ENCODE measurements at regions not wholly inside any gene's neighbourhood (a gene's known extent, or its start where the extent isn't known, plus 50 kb on each side); places are given as distances from the start of the nearest gene placed in this dataset.

GRCh38 chr4:102151696-102152095 lies 193.6 kb downstream of the SLC39A8 start:
- TF ChIP-seq CTCF (IDR thresholded peaks at IDR 0.05; ENCODE audit: low read depth, low read length) = no peak
- in situ Hi-C loops (cut with HindIII; ENCODE audit: low sequenced_read_pairs) = no loop called here

GRCh38 chr4:102143433-102143832 lies 201.8 kb downstream of the SLC39A8 start:
- no peak for DNase-seq (ENCODE audit: low read depth, low spot score)
- in situ Hi-C loops (cut with HindIII; ENCODE audit: low sequenced_read_pairs) = no loop called here

More at GRCh38 chr4:102151696-102152095, 193.6 kb downstream of the SLC39A8 start:
- no peak overlapping the region for H3K4me3 ChIP-seq (ENCODE audit: low read depth, low read length)
- DNase-seq (ENCODE audit: low read depth, low spot score) = no peak

GRCh38 chr4:102141842-102142241 lies 203.4 kb downstream of the SLC39A8 start:
- in situ Hi-C loops (cut with HindIII; ENCODE audit: low sequenced_read_pairs) = no loop called here
- TF ChIP-seq CTCF (IDR thresholded peaks at IDR 0.05; ENCODE audit: low read depth, low read length) = no peak
- no peak for DNase-seq (ENCODE audit: low read depth, low spot score)
- H3K4me3 ChIP-seq (ENCODE audit: low read depth, low read length) = no peak overlapping the region

More at GRCh38 chr4:102143433-102143832, 201.8 kb downstream of the SLC39A8 start:
- no peak overlapping the region for H3K4me3 ChIP-seq (ENCODE audit: low read depth, low read length)
- TF ChIP-seq CTCF (IDR thresholded peaks at IDR 0.05; ENCODE audit: low read depth, low read length) = no peak

GRCh38 chr4:102139932-102140331 lies 205.3 kb downstream of the SLC39A8 start:
- in situ Hi-C loops (cut with HindIII; ENCODE audit: low sequenced_read_pairs) = no loop called here

GRCh38 chr4:102139132-102139573 lies 206.1 kb downstream of the SLC39A8 start:
- H3K4me3 ChIP-seq (ENCODE audit: low read depth, low read length) = no peak overlapping the region
- no peak for TF ChIP-seq CTCF (IDR thresholded peaks at IDR 0.05; ENCODE audit: low read depth, low read length)
- in situ Hi-C loops (cut with HindIII; ENCODE audit: low sequenced_read_pairs) = no loop called here
- peak; percentile 93 for DNase-seq (ENCODE audit: low read depth, low spot score)

More at GRCh38 chr4:102139932-102140331, 205.3 kb downstream of the SLC39A8 start:
- no peak overlapping the region for H3K4me3 ChIP-seq (ENCODE audit: low read depth, low read length)
- TF ChIP-seq CTCF (IDR thresholded peaks at IDR 0.05; ENCODE audit: low read depth, low read length) = no peak
- DNase-seq (ENCODE audit: low read depth, low spot score) = peak; percentile 7

- DNase-seq (ENCODE audit: low read depth, low spot score) = no peak
- no peak for TF ChIP-seq CTCF (IDR thresholded peaks at IDR 0.05; ENCODE audit: low read depth, low read length)
- no peak overlapping the region for H3K4me3 ChIP-seq (ENCODE audit: low read depth, low read length)
- in situ Hi-C loops (cut with HindIII; ENCODE audit: low sequenced_read_pairs) = no loop called here
Observed at GRCh38 chr4:102137217-102137616, 208.1 kb downstream of the SLC39A8 start.

GRCh38 chr4:102129810-102130209 lies 215.5 kb downstream of the SLC39A8 start:
- no peak overlapping the region for H3K4me3 ChIP-seq (ENCODE audit: low read depth, low read length)
- in situ Hi-C loops (cut with HindIII; ENCODE audit: low sequenced_read_pairs) = no loop called here
- TF ChIP-seq CTCF (IDR thresholded peaks at IDR 0.05; ENCODE audit: low read depth, low read length) = no peak
- DNase-seq (ENCODE audit: low read depth, low spot score) = no peak
